Liver (tissue), 3 donors: ENCODE measurements at regions not wholly inside any gene's neighbourhood (a gene's known extent, or its start where the extent isn't known, plus 50 kb on each side); places are given as distances from the start of the nearest gene placed in this dataset.
"Not testable (repeated sequence)": the region's sequence is repeated elsewhere in the genome, so short reads cannot be mapped to it uniquely, and the experiment has no call there.

Experiments used
- ATF3 ChIP-seq: IDR thresholded peaks from 2 replicates; pipeline ENCODE4 v1.6.1; 2016; ENCODE audit warnings: antibody characterized with exemption
- CTCF ChIP-seq: fragments of 150-350 bp; IDR thresholded peaks from 2 replicates; pipeline ENCODE4 v1.5.1; 2017; ENCODE audit warnings: improper control_type of control experiment, low read depth, low read length; ENCODE audit not compliant: missing input control
- EGR1 ChIP-seq, 2 donors: IDR thresholded peaks; 2 replicates each; pipeline ENCODE4 v1.6.1; 2016 to 2018; ENCODE audit warnings: antibody characterized with exemption in 2 of 2, low read depth in 2 of 2
- GABPA ChIP-seq, 2 donors: IDR thresholded peaks in 1 of 2; conservative IDR thresholded peaks in 1 of 2; 2 replicates each; pipeline ENCODE4 v1.6.1; 2016; ENCODE audit warnings: antibody characterized with exemption in 2 of 2, mild to moderate bottlenecking in 1 of 2, moderate library complexity in 1 of 2
- HNF4A ChIP-seq, 2 donors: conservative IDR thresholded peaks; 2 replicates each; pipeline ENCODE4 v1.6.1; 2016; ENCODE audit warnings: antibody characterized with exemption in 2 of 2, mild to moderate bottlenecking in 2 of 2
- ZBTB33 ChIP-seq: IDR thresholded peaks from 2 replicates; pipeline ENCODE4 v1.6.1; 2016; ENCODE audit warnings: antibody characterized with exemption
- TF ChIP-seq, protein P1 (sequence below): IDR thresholded peaks from 2 replicates; pipeline ENCODE4 v1.6.1; 2016; ENCODE audit warnings: antibody characterized with exemption, mild to moderate bottlenecking
- TF ChIP-seq, protein P2 (sequence below): IDR thresholded peaks from 2 replicates; pipeline ENCODE4 v1.6.1; 2016; ENCODE audit warnings: antibody characterized with exemption
- donor health status: healthy.
- donor health status: healthy.

DNA sequence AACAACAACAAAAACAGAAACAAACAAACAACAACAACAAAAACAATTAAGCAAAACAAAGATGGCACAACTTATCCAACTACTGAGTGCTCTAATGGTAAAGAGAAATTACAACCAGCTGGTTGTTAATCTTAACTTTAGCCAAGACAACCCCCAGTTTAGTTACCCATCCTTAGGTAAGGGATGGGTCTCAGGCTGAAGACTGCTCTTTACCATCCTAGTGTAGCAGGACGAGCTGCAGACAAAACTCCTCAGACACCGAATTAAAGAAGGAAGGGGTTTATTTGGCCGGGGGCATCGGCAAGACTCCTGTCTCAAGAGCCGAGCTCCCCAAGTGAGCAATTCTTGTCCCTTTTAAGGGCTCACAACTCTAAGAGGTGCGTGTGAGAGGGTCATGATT lies 65.6 kb upstream of the PTPN20 start:
- not testable (repeated sequence) for TF ChIP-seq ATF3; CTCF; HNF4A (conservative IDR thresholded peaks at IDR 0.05); ZBTB33; EGR1 (IDR thresholded peaks at IDR 0.05; ENCODE audit: low read depth in 2 of 2); GABPA (IDR thresholded peaks at IDR 0.05 in 1 of 2, conservative IDR thresholded peaks at IDR 0.05 in 1 of 2)
- TF ChIP-seq, protein P1, sequence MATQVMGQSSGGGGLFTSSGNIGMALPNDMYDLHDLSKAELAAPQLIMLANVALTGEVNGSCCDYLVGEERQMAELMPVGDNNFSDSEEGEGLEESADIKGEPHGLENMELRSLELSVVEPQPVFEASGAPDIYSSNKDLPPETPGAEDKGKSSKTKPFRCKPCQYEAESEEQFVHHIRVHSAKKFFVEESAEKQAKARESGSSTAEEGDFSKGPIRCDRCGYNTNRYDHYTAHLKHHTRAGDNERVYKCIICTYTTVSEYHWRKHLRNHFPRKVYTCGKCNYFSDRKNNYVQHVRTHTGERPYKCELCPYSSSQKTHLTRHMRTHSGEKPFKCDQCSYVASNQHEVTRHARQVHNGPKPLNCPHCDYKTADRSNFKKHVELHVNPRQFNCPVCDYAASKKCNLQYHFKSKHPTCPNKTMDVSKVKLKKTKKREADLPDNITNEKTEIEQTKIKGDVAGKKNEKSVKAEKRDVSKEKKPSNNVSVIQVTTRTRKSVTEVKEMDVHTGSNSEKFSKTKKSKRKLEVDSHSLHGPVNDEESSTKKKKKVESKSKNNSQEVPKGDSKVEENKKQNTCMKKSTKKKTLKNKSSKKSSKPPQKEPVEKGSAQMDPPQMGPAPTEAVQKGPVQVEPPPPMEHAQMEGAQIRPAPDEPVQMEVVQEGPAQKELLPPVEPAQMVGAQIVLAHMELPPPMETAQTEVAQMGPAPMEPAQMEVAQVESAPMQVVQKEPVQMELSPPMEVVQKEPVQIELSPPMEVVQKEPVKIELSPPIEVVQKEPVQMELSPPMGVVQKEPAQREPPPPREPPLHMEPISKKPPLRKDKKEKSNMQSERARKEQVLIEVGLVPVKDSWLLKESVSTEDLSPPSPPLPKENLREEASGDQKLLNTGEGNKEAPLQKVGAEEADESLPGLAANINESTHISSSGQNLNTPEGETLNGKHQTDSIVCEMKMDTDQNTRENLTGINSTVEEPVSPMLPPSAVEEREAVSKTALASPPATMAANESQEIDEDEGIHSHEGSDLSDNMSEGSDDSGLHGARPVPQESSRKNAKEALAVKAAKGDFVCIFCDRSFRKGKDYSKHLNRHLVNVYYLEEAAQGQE: not testable (repeated sequence)
- TF ChIP-seq, protein P2, sequence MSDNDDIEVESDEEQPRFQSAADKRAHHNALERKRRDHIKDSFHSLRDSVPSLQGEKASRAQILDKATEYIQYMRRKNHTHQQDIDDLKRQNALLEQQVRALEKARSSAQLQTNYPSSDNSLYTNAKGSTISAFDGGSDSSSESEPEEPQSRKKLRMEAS: not testable (repeated sequence)
